GM18867 (cell line): ENCODE measurements at regions not wholly inside any gene's neighbourhood (a gene's known extent, or its start where the extent isn't known, plus 50 kb on each side); places are given as distances from the start of the nearest gene placed in this dataset.
"Not testable (repeated sequence)": the region's sequence is repeated elsewhere in the genome, so short reads cannot be mapped to it uniquely, and the experiment has no call there.

Source experiments
- ATAC-seq: cut with Tn5 transposase; IDR thresholded peaks from one replicate; pipeline ENCODE4 v1.9.1; 2021; ENCODE audit warnings: mild to moderate bottlenecking, moderate library complexity; ENCODE audit not compliant: unreplicated experiment

DNA sequence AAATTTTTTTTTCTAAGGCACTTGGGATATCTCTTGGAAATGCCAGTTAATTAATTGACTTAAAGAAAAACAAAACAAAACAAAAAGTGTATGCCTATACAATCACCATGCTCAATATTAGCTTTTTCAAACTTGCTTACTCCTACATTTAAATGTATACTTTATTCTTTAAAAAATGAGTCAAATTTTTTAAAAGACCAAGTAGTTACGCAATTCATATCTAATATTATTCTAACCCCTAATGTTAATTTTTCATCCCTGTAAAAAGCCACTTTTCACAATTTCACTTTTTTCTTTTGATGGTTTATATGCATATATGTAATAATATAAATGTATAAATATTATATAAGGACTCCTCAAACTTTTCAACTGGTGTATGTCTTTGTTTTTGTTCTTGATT lies 211.2 kb downstream of the PRDM9 start:
- ATAC-seq = no peak

DNA sequence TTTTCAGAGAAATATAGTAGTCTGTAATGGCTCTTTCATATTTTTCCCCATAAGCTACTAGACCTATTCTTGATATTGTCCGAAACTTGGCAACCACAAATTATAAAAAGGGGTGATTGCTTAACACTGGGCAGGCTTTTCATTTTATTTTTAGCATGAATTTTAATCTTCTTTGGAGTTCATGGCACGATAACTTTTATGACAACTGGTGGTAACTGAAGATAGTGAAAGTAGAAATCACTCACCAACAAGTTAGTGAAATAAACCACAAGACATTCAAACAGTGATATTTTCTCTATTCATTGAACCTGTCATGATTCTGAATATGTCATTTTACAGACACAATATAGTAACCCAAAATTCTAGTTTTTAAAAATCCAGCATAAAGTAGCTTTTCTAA lies 213.9 kb downstream of the PRDM9 start:
- ATAC-seq = peak; percentile 53

DNA sequence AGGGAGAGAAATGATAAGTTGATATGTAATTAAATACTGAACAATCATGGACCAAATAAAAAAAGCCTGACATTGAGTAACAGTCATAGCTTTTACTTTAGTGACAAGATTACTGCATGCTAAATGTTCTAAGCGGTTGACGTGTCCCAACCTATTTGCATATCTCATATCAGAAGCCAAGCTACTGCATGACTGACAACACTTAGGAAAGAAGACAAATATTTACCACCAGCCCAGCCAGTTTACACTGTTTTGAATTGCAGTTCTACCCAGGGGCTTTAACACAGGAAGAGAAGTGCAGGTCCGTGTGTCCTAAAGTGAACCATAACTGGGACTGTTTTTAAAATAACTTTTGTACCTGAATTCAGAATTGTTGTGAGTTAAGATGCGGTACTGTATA lies 219.9 kb downstream of the PRDM9 start:
- no peak for ATAC-seq

DNA sequence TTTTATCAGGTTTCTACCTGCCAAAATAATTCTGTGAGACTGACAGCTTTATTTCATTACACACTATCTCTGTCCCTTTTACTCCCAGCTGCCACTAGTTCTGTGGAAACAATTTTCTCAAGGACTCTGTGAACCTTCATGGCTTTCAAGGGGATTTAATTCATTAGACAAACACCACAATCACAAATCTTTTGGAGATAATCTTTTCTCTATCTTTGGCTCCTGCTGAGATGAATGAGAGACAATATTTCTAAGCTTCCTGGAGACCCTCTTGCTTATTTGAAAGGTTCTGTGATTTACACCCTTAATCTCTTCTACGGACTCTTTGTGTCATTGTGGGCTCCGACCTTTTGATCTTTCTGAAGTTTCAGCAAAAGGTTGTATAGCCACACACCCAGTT lies 222.6 kb downstream of the PRDM9 start:
- no peak for ATAC-seq

DNA sequence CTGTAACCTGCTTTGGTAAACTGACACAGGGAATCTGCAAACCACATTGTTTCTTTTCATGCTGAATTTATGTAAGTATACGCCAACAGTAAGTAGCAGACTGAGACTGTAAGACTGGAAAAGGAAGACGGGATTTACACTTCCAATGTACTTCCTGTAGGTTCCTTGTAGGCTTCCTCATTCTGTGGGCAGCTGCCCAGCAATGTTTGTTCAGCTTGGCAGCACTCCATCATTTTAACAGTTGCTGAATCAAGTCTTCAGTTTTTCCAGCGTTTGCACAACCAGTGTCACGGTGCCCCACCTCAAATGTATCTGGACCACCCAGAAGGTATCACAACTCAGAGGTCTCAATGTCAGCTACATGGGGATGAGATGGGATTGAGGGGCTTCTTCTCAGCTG lies 232.6 kb downstream of the PRDM9 start:
- ATAC-seq = no peak

DNA sequence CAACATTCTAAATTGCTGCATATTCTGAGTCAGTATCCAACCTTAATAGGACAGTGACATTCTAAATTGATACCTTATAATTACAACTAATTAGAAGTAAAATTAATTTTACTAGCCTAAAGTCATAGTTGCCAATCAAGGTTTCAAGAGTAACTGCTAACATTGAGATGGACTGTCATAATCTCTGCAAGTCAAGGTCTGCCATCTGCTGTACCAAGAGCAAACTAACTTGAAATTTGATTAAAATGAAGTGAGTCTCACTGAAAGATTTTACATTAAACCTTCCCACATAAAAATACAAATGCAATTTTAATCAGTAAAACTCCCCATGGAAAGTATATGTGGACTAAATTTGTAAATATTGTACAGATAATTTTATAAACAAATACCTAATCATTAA lies 235.3 kb downstream of the PRDM9 start:
- ATAC-seq = no peak

DNA sequence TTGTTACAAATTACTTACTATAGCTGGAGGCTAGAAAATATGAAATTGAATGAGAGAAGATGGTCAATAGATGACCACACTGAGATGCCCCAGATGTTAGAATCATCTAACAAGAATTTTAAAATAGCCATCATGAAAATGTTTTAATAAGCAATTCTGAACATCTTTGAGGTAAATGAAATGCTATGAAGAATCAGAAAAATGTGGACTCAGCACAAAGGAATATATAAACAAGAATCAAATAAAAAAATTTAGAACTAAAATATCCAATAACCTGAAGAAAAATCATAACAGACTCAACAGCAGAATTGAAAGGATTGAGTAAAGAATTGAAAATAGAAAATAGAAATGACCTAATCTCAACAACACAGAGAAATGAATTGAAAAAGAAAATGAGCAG lies 248.5 kb downstream of the PRDM9 start:
- no peak for ATAC-seq

- ATAC-seq = no peak
Measured at GRCh38 chr5:23756779-23757178, 249.4 kb downstream of the PRDM9 start.

- no peak for ATAC-seq
Measured at GRCh38 chr5:23763170-23763569, 255.8 kb downstream of the PRDM9 start.

- ATAC-seq = no peak
Measured at GRCh38 chr5:23776684-23777083, 269.3 kb downstream of the PRDM9 start.

DNA sequence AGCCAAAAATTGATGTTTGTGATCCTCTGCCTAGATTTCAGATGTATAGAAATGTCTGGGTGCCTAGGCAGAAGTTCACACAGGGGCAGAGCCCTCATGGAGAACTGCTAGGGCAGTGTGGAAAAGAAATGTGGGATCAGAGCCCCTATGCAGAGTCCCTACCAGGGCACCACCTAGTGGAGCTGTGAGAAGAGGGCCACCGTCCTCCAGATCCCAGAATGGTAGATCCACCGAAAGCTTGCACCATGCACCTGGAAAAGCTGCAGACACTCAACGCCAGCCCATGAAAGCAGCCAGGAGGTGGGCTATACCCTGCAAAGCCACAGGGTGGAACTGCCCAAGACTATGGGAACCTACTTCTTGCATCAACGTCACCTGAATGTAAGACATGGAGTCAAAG lies 292.9 kb downstream of the PRDM9 start:
- not testable (repeated sequence) for ATAC-seq

DNA sequence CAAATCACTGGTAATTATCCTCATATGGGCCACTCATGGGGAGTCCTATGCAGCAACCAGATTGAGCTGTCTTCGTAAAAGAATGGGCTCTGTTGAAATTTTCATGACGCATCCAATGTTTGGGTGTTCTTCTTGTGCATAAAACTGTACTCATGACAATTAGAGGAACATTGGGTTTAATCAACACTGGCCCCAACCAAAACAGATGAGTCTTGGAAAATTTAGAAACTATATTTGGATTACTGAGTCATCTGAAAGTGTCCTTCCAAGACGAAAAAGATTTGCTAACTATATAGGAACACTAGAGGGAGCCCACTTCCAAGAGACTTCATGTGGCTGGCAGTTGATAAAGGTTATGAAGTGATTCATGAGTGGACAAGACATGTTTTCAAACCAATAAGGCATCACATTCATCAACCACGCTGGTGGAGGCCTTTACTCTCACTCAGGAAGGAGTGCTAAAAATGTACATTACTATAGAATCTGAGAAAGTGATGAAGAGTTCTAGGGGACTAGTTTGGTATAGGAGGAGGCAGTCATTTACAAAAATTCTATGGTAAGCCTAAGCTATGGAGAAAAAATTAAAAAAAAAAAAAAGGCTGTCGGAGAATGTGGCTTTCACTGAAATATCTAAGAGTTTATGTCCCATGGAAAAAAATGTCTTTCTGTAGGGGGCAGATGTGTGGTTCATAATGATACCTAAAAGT lies 313.5 kb downstream of the PRDM9 start:
- ATAC-seq = no peak

DNA sequence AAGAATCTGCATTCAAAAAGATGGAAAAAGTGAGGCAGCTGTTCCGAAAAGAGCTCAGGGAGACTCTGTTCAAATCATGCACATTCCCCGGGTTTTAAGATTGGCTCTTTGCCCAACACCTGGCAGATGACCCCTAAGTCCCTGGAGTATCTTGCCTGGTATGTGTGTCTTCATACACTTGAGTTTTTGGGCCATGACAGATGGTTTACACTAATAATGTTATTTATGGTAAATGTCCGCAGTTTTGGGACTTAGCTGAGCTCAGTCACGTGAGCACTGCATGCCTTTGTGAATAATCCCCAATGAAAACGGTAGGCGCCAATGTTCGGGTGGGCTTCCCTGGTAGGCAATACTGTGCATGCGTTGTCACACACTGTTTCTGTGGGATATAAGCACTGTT lies 316.1 kb downstream of the PRDM9 start:
- ATAC-seq = no peak

DNA sequence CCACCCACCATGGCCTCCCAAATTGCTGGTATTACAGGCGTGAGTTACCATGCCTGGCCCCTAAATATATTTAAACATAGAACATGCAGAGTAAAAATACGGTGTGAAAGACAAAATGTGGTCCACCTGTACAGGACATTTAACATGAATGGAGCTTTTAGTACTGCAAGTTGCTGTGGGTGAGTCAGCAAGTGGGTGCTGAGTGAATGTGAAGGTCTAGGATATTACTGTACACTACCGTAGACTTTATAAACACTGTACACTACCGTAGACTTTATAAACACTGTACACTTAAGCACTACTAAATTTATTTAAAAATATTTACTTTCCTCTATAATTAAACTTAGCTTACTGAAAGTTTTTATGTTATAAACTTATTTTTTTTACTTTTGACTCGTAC lies 317.8 kb downstream of the PRDM9 start:
- ATAC-seq = no peak

- no peak for ATAC-seq
Measured at GRCh38 chr5:23840083-23840482, 332.7 kb downstream of the PRDM9 start.

- ATAC-seq = no peak
Measured at GRCh38 chr5:23864786-23865185, 357.4 kb downstream of the PRDM9 start.

DNA sequence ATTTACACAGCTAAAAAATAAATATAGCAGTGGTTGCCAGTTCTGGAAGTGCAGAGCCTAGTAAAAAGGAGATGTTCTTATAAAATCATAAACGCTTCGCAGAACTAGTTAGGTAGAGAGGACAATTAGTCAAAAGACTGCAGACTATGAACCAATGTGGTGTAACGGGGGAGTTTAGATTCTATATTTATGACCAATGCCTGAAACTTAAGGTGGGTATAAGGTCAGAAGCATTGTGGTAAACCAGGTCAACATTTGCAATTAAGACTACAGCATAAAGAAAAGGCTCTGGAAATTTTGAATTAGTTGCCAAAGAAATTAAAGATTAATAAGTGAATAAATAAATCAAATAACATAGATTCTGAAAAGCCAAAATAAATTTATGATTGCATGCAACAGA lies 370.4 kb downstream of the PRDM9 start:
- no peak for ATAC-seq

DNA sequence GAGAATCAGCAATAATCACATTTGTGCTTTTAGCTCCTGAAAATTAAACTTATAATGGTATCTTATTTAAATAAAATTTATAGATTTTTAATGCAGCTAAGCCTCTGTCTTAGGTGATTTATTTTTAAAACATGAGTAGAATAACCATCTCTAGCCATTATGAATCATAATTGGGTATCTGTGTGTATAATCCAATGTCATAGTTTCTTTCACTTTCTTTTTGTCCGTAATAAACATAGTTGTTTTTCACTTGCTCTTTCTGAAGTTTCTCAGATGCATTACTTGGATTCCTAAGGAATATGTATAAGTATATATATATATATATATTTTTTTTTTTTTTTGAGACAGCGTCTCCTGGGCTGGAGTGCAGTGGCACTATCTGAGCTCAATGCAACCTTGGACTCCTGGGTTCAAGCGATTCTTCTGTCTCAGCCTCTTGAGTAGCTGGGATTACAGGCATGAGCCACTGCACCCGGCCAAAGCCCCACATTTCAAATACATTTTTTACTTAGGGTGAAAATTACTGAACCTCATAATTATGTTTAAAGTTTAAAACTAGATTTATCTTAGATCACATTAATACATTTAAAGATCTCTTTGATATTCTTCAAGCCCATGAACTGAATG lies 377.1 kb downstream of the PRDM9 start:
- peak; percentile 48 for ATAC-seq

- no peak for ATAC-seq
Measured at GRCh38 chr5:23893561-23893960, 386.2 kb downstream of the PRDM9 start.

- ATAC-seq = no peak
Measured at GRCh38 chr5:23895614-23896013, 388.2 kb downstream of the PRDM9 start.

DNA sequence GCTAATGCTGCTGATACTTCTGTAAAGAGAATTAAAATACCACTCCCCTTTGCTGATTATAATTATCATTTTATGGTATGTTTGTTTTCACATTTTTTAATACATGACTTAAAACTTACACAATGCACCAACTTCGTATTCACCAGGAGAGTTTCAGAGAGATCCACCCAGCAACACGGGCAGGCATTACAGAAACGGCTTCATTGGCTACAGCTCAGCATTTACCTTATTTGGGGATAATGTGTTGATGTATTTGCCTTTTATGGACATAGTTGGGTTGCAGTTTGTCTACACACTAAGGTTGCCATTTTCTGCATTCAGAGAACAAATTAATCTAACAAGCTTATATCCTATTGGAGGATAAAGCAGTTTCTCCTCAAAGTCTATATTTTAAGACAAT lies 423.6 kb downstream of the PRDM9 start:
- no peak for ATAC-seq

GRCh38 chr5:23951261-23951928 lies 444.0 kb downstream of the PRDM9 start:
- ATAC-seq = not testable (repeated sequence)
